Spleen (tissue), 11 donors: ENCODE measurements at regions not wholly inside any gene's neighbourhood (a gene's known extent, or its start where the extent isn't known, plus 50 kb on each side); places are given as distances from the start of the nearest gene placed in this dataset.

Experiments
- DNase-seq: peaks from one replicate; pipeline ENCODE4 v3.0.0-alpha.2; 2020
- H3K27ac ChIP-seq, 8 donors: fragments of 200-600 bp; sonication (generic) in 7 of 8; 1 replicate in 4 of 8; 2 replicates in 4 of 8; pipeline versions ENCODE4 v1.5.0 to v1.8.0; 2016 to 2021; ENCODE audit warnings: inconsistent platforms in 4 of 8, mild to moderate bottlenecking in 4 of 8, moderate library complexity in 1 of 8
- H3K27me3 ChIP-seq, 7 donors: fragments of 200-600 bp; sonication (generic) in 6 of 7; replicated peaks in 1 of 7; 1 replicate in 4 of 7; 2 replicates in 3 of 7; pipeline versions ENCODE4 v1.5.0 to v1.8.0; 2016 to 2021; ENCODE audit warnings: inconsistent platforms in 3 of 7, mild to moderate bottlenecking in 1 of 7
- H3K36me3 ChIP-seq, 6 donors: fragments of 200-600 bp; sonication (generic) in 5 of 6; 1 replicate in 4 of 6; 2 replicates in 2 of 6; pipeline versions ENCODE4 v1.5.0 to v1.8.0; 2016 to 2021; ENCODE audit warnings: inconsistent platforms in 2 of 6
- H3K4me1 ChIP-seq, 6 donors: fragments of 200-600 bp; sonication (generic) in 5 of 6; 1 replicate in 3 of 6; 2 replicates in 3 of 6; pipeline versions ENCODE4 v1.5.0 to v1.8.0; 2016 to 2021; ENCODE audit warnings: inconsistent platforms in 3 of 6
- H3K4me3 ChIP-seq, 8 donors: fragments of 200-600 bp; sonication (generic) in 7 of 8; 1 replicate in 4 of 8; 2 replicates in 4 of 8; pipeline versions ENCODE4 v1.5.0 to v1.8.0; 2016 to 2021; ENCODE audit warnings: inconsistent platforms in 4 of 8, mild to moderate bottlenecking in 4 of 8, moderate library complexity in 2 of 8
- H3K9me3 ChIP-seq, 8 donors: fragments of 200-600 bp; sonication (generic) in 7 of 8; 1 replicate in 4 of 8; 2 replicates in 4 of 8; pipeline versions ENCODE4 v1.5.0 to v1.8.0; 2016 to 2021; ENCODE audit warnings: inconsistent platforms in 4 of 8
- POLR2A ChIP-seq, 3 donors: fragments of 450-650 bp; IDR thresholded peaks; one replicate each; pipeline ENCODE4 v1.5.1; 2017; ENCODE audit warnings: antibody characterized with exemption in 3 of 3, mild to moderate bottlenecking in 1 of 3
- POLR2AphosphoS5 ChIP-seq, 3 donors: sonication (generic); formaldehyde crosslinking; IDR thresholded peaks; one replicate each; pipeline ENCODE4 v1.5.1; 2017; ENCODE audit warnings: antibody characterized with exemption in 3 of 3
- WGBS, 5 donors: extraction: QIAGEN DNeasy Blood & Tissue Kit in 3 of 5; methylation state at CpG; one replicate each; pipeline versions ENCODE4 v1.1.5 to v1.1.7; 2013 to 2018; 5-methylcytosine and 5-hydroxymethylcytosine counted together
- intact Hi-C: fragments of 100-400 bp; cut with DNase I; formaldehyde crosslinking; loops from one replicate; pipeline ENCODE4 v1.15.0; 2023; ENCODE audit warnings: low total_unique reads
- TF ChIP-seq, protein P1 (sequence below), 11 experiments: fragments of 200-600 bp in 7 of 11; fragments of 450-650 bp in 4 of 11; sonication (generic) in 4 of 11; IDR thresholded peaks in 8 of 11; conservative IDR thresholded peaks in 3 of 11; 1 replicate in 7 of 11; 2 replicates in 4 of 11; pipeline versions ENCODE4 v1.4.0 to v1.8.0; 2016 to 2021; ENCODE audit warnings: antibody characterized with exemption in 11 of 11, inconsistent platforms in 4 of 11, mild to moderate bottlenecking in 1 of 11
- donor health status: healthy with polysubstance abuse.
- donor health status: DM: no; HTN: no; CAD: no; lungs with moderate emphysema.
- donor health status: DM: no; HTN: no; CAD: no.
- donor health status: Bipolar disorder and iron deficiency.
- donor health status: healthy.
- donor health status: DM: no; HTN: no; CAD: no.
- donor health status: DM: yes; HTN: yes; CAD: no.

DNA sequence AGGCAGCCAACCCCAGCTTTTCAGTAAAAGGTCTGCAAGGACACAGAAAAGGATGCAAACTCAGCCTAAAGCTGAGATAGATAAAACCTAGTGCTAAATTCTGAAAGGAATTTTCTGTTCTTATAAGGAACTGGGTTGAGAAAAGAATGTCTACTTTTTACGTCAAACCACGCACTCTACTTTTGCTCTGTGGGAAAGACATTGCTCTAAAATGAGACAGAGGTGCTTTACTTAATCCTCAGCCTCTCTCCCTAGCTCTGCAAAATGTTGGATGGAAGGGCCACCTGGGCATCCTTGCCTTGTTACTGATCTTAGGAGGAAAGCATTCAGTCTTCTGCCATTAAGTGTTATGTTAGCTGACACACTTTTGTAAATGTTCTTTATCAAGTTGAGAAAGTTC, 72.1 kb upstream of the LINC00305 start:
- WGBS, 5 donors, result 88 to 98% (median 96%) methylated on average over 2 of the region's 2 CpGs
- no peak for TF ChIP-seq POLR2A (IDR thresholded peaks at IDR 0.05)
- no peak for TF ChIP-seq POLR2AphosphoS5 (IDR thresholded peaks at IDR 0.05)
- TF ChIP-seq, protein P1, sequence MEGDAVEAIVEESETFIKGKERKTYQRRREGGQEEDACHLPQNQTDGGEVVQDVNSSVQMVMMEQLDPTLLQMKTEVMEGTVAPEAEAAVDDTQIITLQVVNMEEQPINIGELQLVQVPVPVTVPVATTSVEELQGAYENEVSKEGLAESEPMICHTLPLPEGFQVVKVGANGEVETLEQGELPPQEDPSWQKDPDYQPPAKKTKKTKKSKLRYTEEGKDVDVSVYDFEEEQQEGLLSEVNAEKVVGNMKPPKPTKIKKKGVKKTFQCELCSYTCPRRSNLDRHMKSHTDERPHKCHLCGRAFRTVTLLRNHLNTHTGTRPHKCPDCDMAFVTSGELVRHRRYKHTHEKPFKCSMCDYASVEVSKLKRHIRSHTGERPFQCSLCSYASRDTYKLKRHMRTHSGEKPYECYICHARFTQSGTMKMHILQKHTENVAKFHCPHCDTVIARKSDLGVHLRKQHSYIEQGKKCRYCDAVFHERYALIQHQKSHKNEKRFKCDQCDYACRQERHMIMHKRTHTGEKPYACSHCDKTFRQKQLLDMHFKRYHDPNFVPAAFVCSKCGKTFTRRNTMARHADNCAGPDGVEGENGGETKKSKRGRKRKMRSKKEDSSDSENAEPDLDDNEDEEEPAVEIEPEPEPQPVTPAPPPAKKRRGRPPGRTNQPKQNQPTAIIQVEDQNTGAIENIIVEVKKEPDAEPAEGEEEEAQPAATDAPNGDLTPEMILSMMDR (IDR thresholded peaks at IDR 0.05 in 8 of 11, conservative IDR thresholded peaks at IDR 0.05 in 3 of 11), result no peak
- no peaks in the 10 kb centered on the region for H3K27me3 ChIP-seq
- H3K27ac ChIP-seq, result no peak overlapping the region
- no peak overlapping the region for H3K4me3 ChIP-seq
- H3K36me3 ChIP-seq, result no peaks in the 10 kb centered on the region
- no peaks in the 10 kb centered on the region for H3K9me3 ChIP-seq
- DNase-seq, result no peak
- no peaks in the 10 kb centered on the region for H3K4me1 ChIP-seq
- intact Hi-C loops, result no loop called here

- no peak overlapping the region for H3K4me3 ChIP-seq
- H3K36me3 ChIP-seq, result no peaks in the 10 kb centered on the region
- intact Hi-C loops, result no loop called here
- no peaks in the 10 kb centered on the region for H3K9me3 ChIP-seq
- H3K4me1 ChIP-seq, result no peaks in the 10 kb centered on the region
- TF ChIP-seq POLR2A (IDR thresholded peaks at IDR 0.05) (no peak), POLR2AphosphoS5 (IDR thresholded peaks at IDR 0.05) (no peak)
- TF ChIP-seq, protein P1 (IDR thresholded peaks at IDR 0.05 in 8 of 11, conservative IDR thresholded peaks at IDR 0.05 in 3 of 11), result no peak
- 75 to 84% (median 80%) methylated on average over 4 of the region's 4 CpGs for WGBS, 5 donors
- no peak for DNase-seq
- H3K27me3 ChIP-seq, result no peaks in the 10 kb centered on the region
- no peak overlapping the region for H3K27ac ChIP-seq
These were observed 70.6 kb upstream of the LINC00305 start for GRCh38 chr18:64219517-64219916.

GRCh38 chr18:64210401-64210949, 61.6 kb upstream of the LINC00305 start:
- Histone ChIP-seq H3K9me3 (no peaks in the 10 kb centered on the region), H3K36me3 (no peaks in the 10 kb centered on the region), H3K4me3 (no peak overlapping the region), H3K27ac (no peak overlapping the region), H3K4me1 (peaks cover 0 to 3% (median 0%) of the 10 kb centered on the region in 6 donors), H3K27me3 (no peaks in the 10 kb centered on the region)
- no peak for DNase-seq
- 86 to 91% (median 88%) methylated on average over 5 of the region's 5 CpGs for WGBS, 5 donors
- TF ChIP-seq POLR2A (IDR thresholded peaks at IDR 0.05) (no peak), POLR2AphosphoS5 (IDR thresholded peaks at IDR 0.05) (no peak)
- TF ChIP-seq, protein P1 (IDR thresholded peaks at IDR 0.05 in 8 of 11, conservative IDR thresholded peaks at IDR 0.05 in 3 of 11), result no peak
- intact Hi-C loops, result no loop called here

GRCh38 chr18:64208516-64208915, 59.6 kb upstream of the LINC00305 start:
- DNase-seq, result no peak
- H3K4me3 ChIP-seq, result no peak overlapping the region
- H3K36me3 ChIP-seq, result no peaks in the 10 kb centered on the region
- TF ChIP-seq POLR2AphosphoS5 (IDR thresholded peaks at IDR 0.05) (no peak), POLR2A (IDR thresholded peaks at IDR 0.05) (no peak)
- TF ChIP-seq, protein P1 (IDR thresholded peaks at IDR 0.05 in 8 of 11, conservative IDR thresholded peaks at IDR 0.05 in 3 of 11), result no peak
- 91 to 97% (median 93%) methylated on average over 8 of the region's 8 CpGs for WGBS, 5 donors
- intact Hi-C loops, result no loop called here
- peaks cover 0 to 3% (median 0%) of the 10 kb centered on the region in 6 donors for H3K4me1 ChIP-seq
- H3K27me3 ChIP-seq, result no peaks in the 10 kb centered on the region
- no peak overlapping the region for H3K27ac ChIP-seq
- no peaks in the 10 kb centered on the region for H3K9me3 ChIP-seq
